GM19023 (cell line): ENCODE measurements at regions not wholly inside any gene's neighbourhood (a gene's known extent, or its start where the extent isn't known, plus 50 kb on each side); places are given as distances from the start of the nearest gene placed in this dataset.

Experiments used
- ATAC-seq: cut with Tn5 transposase; IDR thresholded peaks from one replicate; pipeline ENCODE4 v1.9.1; 2021; ENCODE audit warnings: mild to moderate bottlenecking, moderate library complexity; ENCODE audit not compliant: unreplicated experiment

- ATAC-seq, result no peak
These were observed 450.2 kb upstream of the ZNF608 start for GRCh38 chr5:125196481-125197111.

GRCh38 chr5:125197321-125197720 lies 450.9 kb upstream of the ZNF608 start:
- no peak for ATAC-seq

DNA sequence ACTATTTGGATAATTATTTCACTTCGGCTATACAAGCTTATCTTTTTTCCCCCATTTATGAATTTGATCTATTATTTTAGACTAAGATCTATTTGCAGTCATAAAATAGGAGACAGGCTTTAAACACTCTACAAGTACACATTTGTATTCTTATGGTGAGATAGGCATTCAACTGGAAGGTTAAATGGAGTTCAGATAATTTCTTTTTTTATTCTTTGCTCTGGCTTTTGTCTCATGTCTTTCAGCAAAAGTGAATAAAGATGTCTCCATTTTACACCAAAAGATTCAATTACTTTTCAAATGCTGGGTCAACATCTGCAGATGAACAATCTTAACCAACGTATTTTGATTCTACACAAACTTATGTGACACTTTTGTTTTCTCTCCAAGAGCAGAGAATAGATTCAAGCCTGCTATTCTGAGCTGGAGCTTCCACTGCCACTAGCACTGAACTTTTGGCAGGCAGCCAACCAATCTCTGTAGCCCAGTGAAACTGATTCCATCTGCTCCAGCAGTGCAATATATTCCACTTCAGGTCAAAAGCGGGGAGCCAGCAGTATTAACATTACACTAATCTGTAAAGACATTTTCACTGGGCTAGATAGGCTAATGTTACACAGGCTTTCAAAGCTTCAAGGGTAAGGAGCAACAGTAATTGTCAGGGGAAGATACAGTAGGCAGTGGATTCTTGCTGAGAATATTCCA lies 452.0 kb upstream of the ZNF608 start:
- ATAC-seq, result no peak

DNA sequence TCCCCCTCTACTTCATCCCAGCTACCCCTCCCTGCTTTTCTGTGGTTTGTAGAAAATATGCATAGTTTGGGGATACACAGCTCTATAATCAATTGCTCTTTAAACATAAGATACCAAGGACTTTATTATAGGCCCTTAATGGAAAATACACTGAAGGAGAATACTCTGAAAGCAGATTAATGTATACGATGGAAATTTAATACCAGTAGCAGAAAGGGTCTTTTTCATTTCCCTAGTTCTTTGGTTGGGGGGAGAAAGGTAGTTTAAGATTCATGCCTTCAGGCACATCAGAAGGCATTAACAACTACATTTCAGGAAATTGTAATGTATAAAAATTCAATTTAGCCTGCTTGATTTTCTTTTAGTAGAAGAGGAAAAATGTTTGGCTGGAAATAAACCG lies 452.9 kb upstream of the ZNF608 start:
- no peak for ATAC-seq

GRCh38 chr5:125199968-125200865 lies 453.8 kb upstream of the ZNF608 start:
- ATAC-seq, result peak; percentile 55

- ATAC-seq, result no peak
These were observed 454.5 kb upstream of the ZNF608 start for GRCh38 chr5:125200866-125201373.

DNA sequence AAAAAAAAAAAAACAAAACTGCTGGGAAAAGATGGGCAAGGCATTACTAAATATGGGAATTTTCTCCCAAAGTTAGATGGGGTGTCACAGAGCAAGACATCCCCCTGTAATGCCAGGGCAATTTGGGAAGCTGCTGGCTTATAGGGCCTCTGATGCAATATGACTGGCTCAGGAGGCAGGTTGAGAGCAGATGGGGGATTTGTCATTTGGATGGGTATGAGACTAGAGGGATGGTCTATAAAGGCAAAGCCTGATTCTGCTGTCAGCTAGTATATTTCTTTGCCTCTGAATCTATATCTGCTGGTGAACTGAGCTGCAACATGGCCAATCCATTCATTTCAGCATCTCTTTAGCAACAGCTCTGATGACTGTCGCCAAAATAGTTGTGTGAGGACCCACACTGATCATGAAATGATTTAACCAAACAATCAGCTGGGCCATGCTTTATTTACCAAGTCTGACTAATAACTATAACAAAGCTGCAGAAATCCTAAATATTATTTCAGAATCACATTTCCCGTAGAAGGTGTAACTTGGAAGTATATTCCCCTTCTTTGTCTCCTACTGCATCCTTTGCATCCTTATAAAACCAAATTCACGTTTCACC lies 455.1 kb upstream of the ZNF608 start:
- no peak for ATAC-seq

DNA sequence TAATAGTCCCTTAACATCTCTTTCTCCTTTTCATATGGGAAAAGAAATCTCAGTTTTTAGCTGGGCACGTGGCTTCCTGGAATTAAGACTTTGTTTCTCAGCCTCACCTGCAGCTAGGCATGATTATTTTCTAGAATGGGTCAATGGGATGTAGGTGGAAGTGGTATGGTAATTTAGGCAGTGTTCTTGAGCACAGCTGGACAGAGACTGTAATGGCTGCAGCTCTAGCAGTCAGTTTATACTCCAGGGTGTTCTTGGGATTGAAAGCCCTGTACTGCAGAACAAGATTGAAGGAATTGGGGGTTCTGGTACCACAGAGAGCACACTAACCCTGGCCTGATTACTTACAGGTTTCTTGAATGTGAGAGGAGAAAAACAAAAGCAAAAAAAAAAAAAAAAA lies 455.9 kb upstream of the ZNF608 start:
- no peak for ATAC-seq

DNA sequence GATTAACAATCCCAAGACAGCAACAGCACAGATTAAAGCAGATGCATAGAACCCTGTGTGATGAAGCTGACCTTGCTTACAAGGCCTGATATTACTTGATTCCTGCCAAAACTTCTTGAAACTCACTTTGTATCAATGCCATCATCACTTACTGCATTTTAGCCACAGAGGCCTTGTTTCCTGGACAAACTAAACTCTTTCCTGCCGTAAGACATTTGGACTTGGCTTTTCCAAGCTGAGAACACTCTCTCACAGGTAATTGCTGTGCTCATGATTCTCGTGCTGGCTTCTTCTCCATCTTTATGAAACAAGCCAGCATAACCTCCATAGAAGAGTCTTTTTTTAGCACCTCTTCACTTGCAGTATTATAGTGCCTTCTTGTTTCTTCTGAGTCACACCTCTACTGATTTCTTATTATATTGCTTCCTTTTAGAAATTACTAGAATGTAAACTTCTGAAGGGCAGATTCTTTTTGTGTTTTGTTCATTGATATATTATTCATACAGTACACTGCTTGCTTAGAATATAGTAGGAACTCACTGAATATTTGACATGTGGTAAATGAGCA lies 456.5 kb upstream of the ZNF608 start:
- no peak for ATAC-seq

DNA sequence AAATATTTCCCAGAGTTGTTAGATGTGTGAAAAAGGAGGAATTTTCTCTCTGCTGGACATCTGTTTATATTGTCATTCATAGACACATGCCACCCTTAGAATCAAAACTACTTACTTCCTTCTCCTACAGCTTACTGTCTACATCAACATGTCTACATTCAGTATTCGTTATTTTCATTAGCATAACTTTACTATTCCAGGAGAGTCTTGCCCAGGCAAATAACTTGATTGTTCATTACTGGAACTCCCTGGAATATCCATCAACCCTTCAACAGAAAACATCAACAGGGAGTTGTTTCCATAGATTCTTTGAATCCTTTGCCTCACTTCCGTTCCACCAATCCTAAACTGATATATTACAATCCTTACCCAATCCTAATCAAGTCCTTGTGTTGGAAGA lies 457.5 kb upstream of the ZNF608 start:
- no peak for ATAC-seq

DNA sequence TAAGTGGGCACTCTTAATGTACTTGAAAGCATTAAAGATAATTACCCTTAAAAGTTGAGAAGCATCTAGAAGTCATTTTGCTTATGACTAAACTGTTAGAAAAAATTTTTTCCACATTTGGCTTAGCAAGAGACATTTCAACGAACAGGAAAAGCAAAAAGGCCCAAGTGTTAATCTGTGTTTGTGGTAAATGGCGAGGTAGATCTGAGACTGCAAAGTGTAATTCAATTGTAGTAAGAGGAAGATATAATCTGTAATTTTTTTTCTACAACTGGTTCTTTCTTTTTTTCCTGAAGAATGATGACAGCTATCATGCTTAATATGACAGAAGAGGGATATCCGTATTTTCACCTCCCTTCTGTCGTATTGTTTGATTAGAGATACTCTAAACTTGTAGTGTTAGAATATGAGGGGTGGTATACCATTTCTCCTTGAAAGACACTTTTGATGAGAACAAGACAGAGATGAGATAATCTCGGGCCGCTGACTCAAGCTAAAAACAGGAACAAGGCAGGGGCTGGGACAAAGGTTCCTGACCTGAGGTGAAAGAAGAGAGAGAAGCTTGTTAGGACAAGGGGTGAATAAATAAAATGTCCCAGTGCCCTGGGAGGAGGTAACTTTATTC lies 459.3 kb upstream of the ZNF608 start:
- ATAC-seq, result no peak

- no peak for ATAC-seq
These were observed 461.4 kb upstream of the ZNF608 start for GRCh38 chr5:125207856-125208255.

DNA sequence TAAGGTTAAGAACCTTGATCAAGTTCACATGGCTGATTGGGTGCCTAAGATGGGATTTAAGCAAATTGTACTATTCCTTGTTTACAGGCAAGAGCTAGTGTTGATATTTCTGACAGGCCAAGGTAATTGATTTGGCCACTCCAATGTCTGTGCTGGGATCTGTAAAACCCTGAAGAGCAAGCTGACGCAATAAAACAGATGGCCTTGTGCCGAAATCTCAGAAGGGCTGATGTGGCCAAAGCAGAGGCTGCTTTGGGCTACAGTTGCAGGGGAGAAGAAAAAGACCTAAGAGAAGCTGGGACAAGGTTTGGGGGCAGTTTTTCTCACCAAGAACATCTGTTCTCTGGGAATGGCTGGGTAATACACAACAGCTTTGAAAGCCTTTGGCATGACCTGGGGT lies 463.2 kb upstream of the ZNF608 start:
- no peak for ATAC-seq

- no peak for ATAC-seq
These were observed 464.0 kb upstream of the ZNF608 start for GRCh38 chr5:125210242-125210947.

GRCh38 chr5:125214080-125214479 lies 467.6 kb upstream of the ZNF608 start:
- ATAC-seq, result no peak

GRCh38 chr5:125215593-125215992 lies 469.2 kb upstream of the ZNF608 start:
- no peak for ATAC-seq

DNA sequence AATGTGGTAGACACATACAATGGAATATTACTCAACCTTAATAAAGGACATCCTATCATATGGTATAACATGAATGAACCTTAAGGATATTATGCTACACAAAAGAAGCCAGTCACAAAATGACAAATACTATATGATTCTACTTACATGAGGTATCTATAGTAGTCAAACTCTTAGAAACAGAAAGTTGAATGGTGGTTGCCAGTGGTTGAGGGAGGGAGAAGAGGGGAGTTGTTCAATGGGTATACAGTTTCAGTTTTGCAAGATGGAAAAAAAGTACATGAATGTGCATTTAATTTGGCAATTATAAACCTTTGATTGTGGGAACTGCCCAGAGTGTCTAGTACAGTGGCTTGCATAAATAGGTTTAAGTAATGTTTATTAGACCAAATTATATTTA lies 473.3 kb upstream of the ZNF608 start:
- ATAC-seq, result no peak

DNA sequence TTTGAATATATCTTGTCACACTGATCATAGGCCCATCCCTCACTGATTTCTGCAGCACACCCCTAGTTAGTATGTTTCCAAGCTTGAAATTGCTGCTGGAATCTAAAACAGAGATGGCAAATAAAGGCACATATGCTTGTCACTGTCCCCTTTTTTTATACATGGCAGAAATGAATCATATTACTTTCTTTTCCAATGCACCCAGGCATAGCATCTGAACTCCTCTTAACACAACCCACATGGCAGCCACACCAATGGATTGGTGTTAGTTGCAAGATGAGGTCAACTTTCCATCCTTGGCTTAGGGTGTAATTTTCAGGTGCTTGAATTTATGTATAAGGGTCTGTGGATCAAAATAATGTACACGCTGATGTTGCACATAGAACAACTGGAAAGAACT lies 473.8 kb upstream of the ZNF608 start:
- ATAC-seq, result no peak

DNA sequence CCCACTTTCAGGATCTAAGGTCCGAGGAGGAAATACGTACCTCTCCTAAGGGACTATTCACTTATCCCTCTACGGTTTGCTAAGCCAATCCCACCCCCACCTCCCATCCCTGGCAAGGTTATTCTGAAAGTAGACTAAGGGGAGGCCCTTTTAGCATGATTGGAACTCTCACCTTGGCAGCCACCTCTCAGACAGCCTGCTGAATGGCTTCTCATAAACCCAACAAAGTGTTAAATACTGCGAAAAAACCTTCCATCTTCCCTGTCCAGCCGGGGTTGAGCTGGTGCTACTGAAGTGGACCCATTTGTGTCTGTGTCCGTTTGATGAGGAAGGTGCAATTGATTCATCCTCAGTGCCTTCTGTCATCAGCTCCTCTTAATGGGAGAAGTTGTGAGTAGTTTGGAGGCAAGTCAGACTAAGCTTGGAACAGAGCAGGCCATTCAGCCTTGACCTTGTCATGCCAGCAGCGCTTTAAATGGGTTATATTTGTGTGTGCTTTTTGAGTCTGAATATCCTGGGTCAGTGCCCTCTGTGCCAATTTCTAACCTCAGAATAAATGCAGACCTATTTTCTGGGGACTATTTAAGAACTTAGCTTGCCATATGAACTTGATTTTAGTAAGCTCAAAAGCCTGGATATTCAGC lies 476.3 kb upstream of the ZNF608 start:
- no peak for ATAC-seq
